HG03280 (cell line): ENCODE measurements at regions not wholly inside any gene's neighbourhood (a gene's known extent, or its start where the extent isn't known, plus 50 kb on each side); places are given as distances from the start of the nearest gene placed in this dataset.
"Not testable (repeated sequence)": the region's sequence is repeated elsewhere in the genome, so short reads cannot be mapped to it uniquely, and the experiment has no call there.

Experiments
- ATAC-seq: cut with Tn5 transposase; IDR thresholded peaks from one replicate; pipeline ENCODE4 v1.9.1; 2021; ENCODE audit warnings: mild to moderate bottlenecking, moderate library complexity; ENCODE audit not compliant: unreplicated experiment

- no peak for ATAC-seq
These were observed 114.1 kb downstream of the RAB38 start for GRCh38 chr11:88061111-88061510.

- no peak for ATAC-seq
These were observed 115.9 kb downstream of the RAB38 start for GRCh38 chr11:88059326-88059725.

- ATAC-seq = no peak
These were observed 123.8 kb downstream of the RAB38 start for GRCh38 chr11:88051396-88051795.

DNA sequence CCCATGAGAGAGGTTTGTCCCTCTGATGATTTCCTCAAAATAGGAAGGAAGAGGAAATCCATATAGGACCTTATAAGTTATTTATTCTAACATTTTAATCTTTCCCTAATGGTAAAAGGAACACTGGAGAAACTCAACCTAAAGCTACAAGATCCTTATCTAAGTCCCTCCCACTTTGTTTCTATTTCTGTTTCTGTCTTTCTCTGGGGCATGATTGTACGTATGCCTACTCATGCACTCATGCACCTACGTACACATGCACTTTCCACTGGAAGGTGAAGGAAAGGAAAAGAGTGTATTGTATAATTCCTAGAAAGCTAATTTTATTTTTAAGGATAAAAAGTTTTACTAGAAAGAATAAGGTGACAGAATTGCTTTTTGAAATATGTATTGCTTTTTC lies 125.0 kb downstream of the RAB38 start:
- no peak for ATAC-seq

- not testable (repeated sequence) for ATAC-seq
These were observed 130.0 kb downstream of the RAB38 start for GRCh38 chr11:88045288-88045687.

- not testable (repeated sequence) for ATAC-seq
These were observed 130.6 kb downstream of the RAB38 start for GRCh38 chr11:88044658-88045057.

GRCh38 chr11:88043149-88043548 lies 132.1 kb downstream of the RAB38 start:
- no peak for ATAC-seq

DNA sequence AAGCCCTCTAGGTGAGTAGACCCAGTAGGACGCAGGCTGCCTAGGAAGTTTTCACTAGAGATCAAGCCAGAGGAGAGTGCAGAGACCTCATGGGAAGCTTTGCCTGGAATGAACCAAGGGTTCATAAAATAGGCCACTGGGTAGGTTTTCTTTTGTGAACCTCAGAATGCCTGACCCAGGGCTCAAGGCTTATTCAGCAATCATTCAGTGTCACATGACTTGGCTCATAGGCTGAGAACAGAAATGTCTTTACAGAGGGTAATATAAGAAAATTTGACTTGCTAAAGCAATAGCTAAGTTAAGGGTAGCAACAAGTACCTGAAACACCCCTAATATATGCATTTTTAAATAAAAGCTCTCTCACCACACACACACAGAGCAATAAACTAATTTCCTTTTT lies 132.6 kb downstream of the RAB38 start:
- ATAC-seq = no peak

DNA sequence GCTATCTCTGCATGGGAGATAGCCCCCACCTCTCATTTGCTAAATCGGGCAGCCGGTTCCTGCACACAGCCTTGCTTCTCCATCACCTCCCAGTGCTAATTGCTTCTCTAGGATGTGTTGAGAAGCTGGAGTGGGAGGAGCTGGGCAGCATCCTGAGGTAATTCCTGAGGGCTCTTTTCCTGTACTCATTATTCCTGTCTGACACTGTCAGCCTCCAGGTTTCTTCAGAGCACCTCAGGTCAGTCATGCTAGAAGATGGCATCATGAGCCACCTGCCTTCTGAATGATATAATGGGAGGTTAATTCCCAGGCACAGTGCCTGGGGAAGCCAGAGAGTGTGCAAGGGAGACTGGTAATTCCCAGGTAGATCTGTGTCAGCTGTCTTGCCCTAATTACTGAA lies 133.0 kb downstream of the RAB38 start:
- ATAC-seq = no peak

GRCh38 chr11:88041679-88042078 lies 133.6 kb downstream of the RAB38 start:
- no peak for ATAC-seq

DNA sequence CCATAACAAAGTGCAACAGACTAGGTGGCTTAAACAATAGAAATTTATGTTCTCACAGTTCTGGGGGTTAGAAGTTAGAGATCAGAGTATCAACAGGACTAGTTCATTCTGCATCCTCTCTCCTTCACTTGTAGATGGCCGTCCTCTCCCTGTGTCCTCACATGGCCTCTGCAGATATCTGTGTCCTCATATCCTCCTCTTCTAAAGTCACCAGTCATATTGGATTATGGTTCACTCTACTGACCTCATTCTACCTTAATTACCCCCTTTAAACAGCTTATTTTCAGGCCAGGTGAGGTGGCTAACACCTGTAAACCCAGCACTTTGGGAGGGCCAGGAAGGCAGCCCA lies 135.1 kb downstream of the RAB38 start:
- ATAC-seq = no peak

DNA sequence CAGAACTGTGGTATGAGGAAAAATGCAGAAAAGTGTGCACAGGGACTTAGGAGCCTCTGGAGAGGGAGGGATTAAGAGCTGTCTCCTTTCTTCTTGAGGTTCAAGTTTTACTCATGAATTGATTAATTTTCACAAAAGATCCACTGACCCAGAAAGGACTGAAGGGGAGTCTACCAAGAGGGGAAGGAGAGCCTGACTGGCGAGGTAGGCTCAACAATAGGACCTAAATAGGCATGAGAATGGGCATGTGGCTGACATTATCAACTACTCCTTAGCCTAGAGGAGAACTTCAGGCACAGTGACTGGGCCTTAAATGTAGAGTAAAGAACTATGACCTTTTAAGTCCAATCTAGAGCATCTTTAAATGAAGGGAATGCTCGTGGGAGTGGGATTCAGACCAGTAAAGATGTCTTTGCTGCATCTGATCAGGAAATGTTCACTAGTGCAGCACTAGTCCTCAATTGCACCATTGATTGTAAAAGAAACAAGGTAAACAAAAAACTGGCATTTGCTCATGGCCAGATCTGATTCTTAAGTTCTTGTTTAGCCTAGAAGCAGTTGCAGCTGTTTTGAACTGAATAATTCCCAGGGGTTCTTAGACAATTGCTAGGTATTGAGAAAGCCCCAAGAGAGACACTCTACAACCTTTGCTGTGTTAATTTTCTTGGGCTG lies 135.6 kb downstream of the RAB38 start:
- ATAC-seq = no peak

DNA sequence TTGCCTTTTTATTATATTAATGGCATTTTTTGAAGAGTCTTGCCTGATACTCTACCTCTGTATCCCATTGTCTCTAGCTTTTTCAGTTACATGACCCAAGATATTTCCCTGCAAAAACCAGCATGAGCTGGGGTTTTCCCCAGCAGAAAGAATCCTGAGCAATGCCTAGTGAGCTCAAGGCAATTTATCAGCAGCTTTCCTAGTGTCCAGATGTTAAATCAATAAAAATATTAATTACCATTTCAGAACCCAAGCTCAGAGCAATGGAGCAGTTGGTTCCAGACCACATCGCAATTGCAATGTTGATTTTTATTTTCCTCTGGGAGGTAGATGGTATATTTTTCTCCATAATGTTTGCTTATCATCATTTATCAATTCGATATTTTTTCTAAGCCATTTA lies 137.2 kb downstream of the RAB38 start:
- ATAC-seq = no peak

DNA sequence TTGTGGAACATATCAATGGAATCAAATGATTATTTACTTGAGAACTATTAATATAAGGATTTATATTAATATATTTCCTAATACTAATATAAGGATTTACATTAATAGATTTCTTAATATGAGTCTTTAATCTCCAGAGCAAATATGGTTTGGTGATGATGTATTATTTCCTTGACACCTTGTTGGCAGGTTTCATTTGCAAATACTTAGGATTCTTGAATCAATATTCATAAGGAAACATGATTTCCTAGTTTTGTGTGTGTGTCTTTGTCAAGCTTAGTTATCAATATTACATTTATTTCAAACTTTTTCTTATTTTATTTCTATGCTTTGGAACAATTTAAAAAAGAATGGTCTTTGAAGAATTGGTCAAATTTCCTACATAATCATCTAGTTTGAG lies 138.5 kb downstream of the RAB38 start:
- ATAC-seq = no peak

GRCh38 chr11:88035271-88035670 lies 140.0 kb downstream of the RAB38 start:
- ATAC-seq = no peak

DNA sequence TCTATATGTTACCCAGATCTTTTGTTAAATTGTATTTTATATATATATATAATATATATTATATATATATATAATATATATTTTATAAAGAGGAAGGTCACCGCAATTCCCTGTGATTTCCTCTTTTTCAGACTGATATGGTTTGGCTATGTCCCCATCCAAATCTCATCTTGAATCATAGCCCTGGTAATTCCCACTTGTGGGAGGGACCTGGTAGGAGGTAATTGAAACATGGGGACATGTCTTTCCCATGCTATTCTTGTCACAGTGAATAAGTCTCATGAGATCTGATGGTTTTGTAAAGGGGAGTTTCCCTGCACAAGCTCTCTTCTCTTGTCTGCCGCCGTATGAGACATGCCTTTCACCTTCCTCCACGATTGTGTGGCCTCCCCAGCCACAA lies 157.6 kb downstream of the RAB38 start:
- no peak for ATAC-seq

GRCh38 chr11:88016392-88017170 lies 158.7 kb downstream of the RAB38 start:
- peak; percentile 92 for ATAC-seq

DNA sequence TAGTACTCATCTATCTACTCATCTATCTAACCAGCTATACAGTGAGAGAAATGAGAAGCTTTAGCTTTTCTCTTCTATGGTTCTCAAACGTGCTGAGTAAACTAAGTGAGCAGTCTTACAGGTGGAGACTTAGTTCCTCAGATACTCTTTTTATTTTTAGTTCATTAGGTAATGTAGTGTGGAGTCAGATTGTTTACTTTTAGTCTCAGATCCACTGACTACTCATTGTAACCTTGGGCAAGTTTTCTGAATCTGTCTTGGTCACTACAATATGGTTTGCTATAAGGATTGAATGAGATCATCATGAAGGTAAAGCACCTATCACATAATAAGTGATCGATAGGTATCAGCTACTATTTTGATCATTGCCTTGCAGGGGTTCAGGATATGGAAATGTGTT lies 160.1 kb downstream of the RAB38 start:
- no peak for ATAC-seq

DNA sequence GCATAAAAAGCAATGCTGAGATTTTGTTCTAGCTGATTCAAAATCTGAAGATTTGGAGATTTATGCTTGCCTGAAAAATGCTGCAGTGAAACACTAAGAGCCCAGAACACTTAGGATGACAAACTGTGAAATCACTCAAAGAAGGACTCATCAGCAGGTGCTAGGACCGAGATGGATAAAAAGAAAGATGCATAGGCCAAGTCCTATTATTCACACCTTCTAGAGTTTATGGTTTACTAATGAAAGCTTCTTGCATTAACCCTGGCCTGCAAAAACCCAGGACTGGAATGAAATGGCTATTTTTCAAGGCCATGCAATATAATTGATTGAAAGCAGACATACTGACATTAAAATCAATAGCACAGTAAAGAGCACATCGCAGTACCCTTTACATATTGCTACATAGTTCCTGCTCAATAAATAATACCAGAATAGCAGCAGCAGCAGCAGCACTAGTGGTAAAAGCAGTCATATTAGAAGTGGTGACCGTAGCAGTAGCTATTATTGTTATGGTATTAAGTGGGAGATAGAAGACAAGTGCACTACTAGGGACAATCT lies 161.7 kb downstream of the RAB38 start:
- no peak for ATAC-seq

- ATAC-seq = no peak
These were observed 162.8 kb downstream of the RAB38 start for GRCh38 chr11:88012456-88012855.

DNA sequence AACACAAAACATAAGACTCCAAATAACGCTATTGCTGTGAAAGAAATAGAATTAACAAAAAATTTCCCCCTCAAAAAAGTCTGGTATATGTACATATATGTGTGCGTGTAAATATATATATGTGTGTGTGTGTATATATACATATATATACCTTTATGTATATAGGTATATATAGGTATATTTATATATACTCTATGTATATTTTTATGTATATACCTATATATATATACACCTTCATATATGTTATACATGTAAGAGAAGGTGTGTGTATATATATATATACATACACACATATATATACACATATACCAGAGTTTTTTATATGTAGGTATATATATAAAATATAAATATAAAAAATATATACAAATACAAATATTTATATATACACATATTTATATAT lies 199.2 kb downstream of the RAB38 start:
- no peak for ATAC-seq

GRCh38 chr11:87974797-87975196 lies 200.4 kb downstream of the RAB38 start:
- ATAC-seq = no peak
